ENCODE measurements at regions not wholly inside any gene's neighbourhood (a gene's known extent, or its start where the extent isn't known, plus 50 kb on each side); places are given as distances from the start of the nearest gene placed in this dataset.

GRCh38 chr11:101188801-101189200 lies 59.2 kb upstream of the PGR start:
- no peak for TF ChIP-seq EZH2 (IDR thresholded peaks at IDR 0.05)
- TF ChIP-seq POLR2AphosphoS5 (IDR thresholded peaks at IDR 0.05; ENCODE audit: borderline replicate concordance, low read depth, low read length) = no peak
- no peak for TF ChIP-seq FOXP2 (optimal IDR thresholded peaks at IDR 0.05; ENCODE audit: control extremely low read depth, extremely low read length, insufficient read depth)

Measured in SK-N-MC (cell line).